Activated B cell treated with CpG ODN at 0.5 μM for 24 hours (primary cell): ENCODE measurements at regions not wholly inside any gene's neighbourhood (a gene's known extent, or its start where the extent isn't known, plus 50 kb on each side); places are given as distances from the start of the nearest gene placed in this dataset.

Experiments
- ATAC-seq: fragments of 200-7000 bp; cut with Tn5 transposase; one replicate; pipeline ENCODE4 v1.10.0; 2021; ENCODE audit warnings: low read depth, mild to moderate bottlenecking, moderate library complexity
- CTCF ChIA-PET: fragments of 350-600 bp; sonication (Branson Sonifier 250); formaldehyde crosslinking; loops from one replicate; lab custom pipeline; 2021; ENCODE audit warnings: antibody characterized with exemption; lab: Charles Lee
- POLR2A ChIA-PET: fragments of 350-600 bp; sonication (Branson Sonifier 250); formaldehyde crosslinking; loops from one replicate; lab custom pipeline; 2021; ENCODE audit warnings: antibody characterized with exemption; lab: Charles Lee
- DNase-seq: peaks from one replicate; pipeline ENCODE4 v3.0.0; 2022
- H3K27ac Mint-ChIP-seq: one replicate; pipeline ENCODE4 v1.8.0; 2020; ENCODE audit warnings: mixed read lengths
- H3K27me3 Mint-ChIP-seq: one replicate; pipeline ENCODE4 v1.8.0; 2021; ENCODE audit warnings: mixed read lengths
- H3K36me3 Mint-ChIP-seq: one replicate; pipeline ENCODE4 v1.8.0; 2021; ENCODE audit warnings: low read depth, mixed read lengths
- H3K4me1 Mint-ChIP-seq: one replicate; pipeline ENCODE4 v1.8.0; 2021; ENCODE audit warnings: mixed read lengths
- H3K4me3 Mint-ChIP-seq: one replicate; pipeline ENCODE4 v1.8.0; 2020; ENCODE audit warnings: mild to moderate bottlenecking, mixed read lengths
- H3K9me3 Mint-ChIP-seq: one replicate; pipeline ENCODE4 v1.8.0; 2020; ENCODE audit warnings: mixed read lengths
- CTCF ChIP-seq: fragments of 200-600 bp; IDR thresholded peaks from one replicate; pipeline ENCODE4 v1.8.0; 2022; ENCODE audit warnings: antibody characterized with exemption, mild to moderate bottlenecking
- intact Hi-C: fragments of 100-400 bp; cut with micrococcal nuclease; formaldehyde crosslinking; loops from one replicate; pipeline ENCODE4 v1.15.1; 2024

- no peak overlapping the region for H3K27ac Mint-ChIP-seq
- POLR2A ChIA-PET: no interaction called here
- no peak for TF ChIP-seq CTCF
- intact Hi-C loops: no loop called here
- CTCF ChIA-PET: no interaction called here
- H3K9me3 Mint-ChIP-seq: no peaks in the 10 kb centered on the region
- H3K4me1 Mint-ChIP-seq: no peaks in the 10 kb centered on the region
- H3K27me3 Mint-ChIP-seq: peaks cover 8% of the 10 kb centered on the region
- H3K36me3 Mint-ChIP-seq: no peaks in the 10 kb centered on the region
- H3K4me3 Mint-ChIP-seq: no peak overlapping the region
- DNase-seq (no peak), ATAC-seq (no peak)
These were observed 113.0 kb downstream of the KIF4B start for GRCh38 chr5:155126573-155126972.

DNA sequence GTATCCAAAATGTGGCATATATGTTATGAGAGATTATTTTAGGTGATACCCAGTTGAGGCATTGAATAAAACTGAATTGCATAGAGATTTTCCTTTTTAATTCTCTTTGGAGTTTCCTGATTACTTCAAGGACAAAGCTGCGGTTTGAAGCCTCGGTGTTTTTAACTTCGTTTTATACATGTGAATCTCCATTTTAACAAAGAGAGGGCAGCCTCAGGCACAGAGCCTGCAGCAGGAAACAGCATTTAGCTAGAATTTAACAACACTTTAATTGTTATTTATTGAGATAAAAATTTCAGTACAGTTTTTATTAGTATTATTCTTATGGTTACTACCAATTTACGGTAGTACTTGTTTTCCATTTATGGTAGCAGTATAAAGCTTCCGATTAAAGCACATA lies 114.0 kb downstream of the KIF4B start:
- TF ChIP-seq CTCF: no peak
- Mint-ChIP-seq H3K4me3 (no peak overlapping the region), H3K9me3 (no peaks in the 10 kb centered on the region), H3K4me1 (no peaks in the 10 kb centered on the region), H3K27ac (no peak overlapping the region), H3K36me3 (no peaks in the 10 kb centered on the region), H3K27me3 (peaks cover 13% of the 10 kb centered on the region)
- DNase-seq (no peak), ATAC-seq (no peak)
- intact Hi-C loops: no loop called here
- ChIA-PET CTCF (no interaction called here), POLR2A (no interaction called here)

GRCh38 chr5:155128786-155129512 lies 115.4 kb downstream of the KIF4B start:
- no peak overlapping the region for H3K27ac Mint-ChIP-seq
- H3K27me3 Mint-ChIP-seq: peaks cover 14% of the 10 kb centered on the region
- ChIA-PET POLR2A (no interaction called here), CTCF (no interaction called here)
- ATAC-seq: no peak
- intact Hi-C loops: no loop called here
- no peak for TF ChIP-seq CTCF
- H3K36me3 Mint-ChIP-seq: no peaks in the 10 kb centered on the region
- no peak overlapping the region for H3K4me3 Mint-ChIP-seq
- H3K9me3 Mint-ChIP-seq: no peaks in the 10 kb centered on the region
- no peaks in the 10 kb centered on the region for H3K4me1 Mint-ChIP-seq
- no peak for DNase-seq

GRCh38 chr5:155129513-155129880 lies 115.9 kb downstream of the KIF4B start:
- TF ChIP-seq CTCF: no peak
- CTCF ChIA-PET: no interaction called here
- no peaks in the 10 kb centered on the region for H3K9me3 Mint-ChIP-seq
- intact Hi-C loops: no loop called here
- H3K36me3 Mint-ChIP-seq: no peaks in the 10 kb centered on the region
- H3K27me3 Mint-ChIP-seq: peaks cover 14% of the 10 kb centered on the region
- POLR2A ChIA-PET: no interaction called here
- H3K4me1 Mint-ChIP-seq: no peaks in the 10 kb centered on the region
- H3K4me3 Mint-ChIP-seq: no peak overlapping the region
- no peak overlapping the region for H3K27ac Mint-ChIP-seq
- ATAC-seq: no peak
- no peak for DNase-seq

- H3K27ac Mint-ChIP-seq: no peak overlapping the region
- no peak for DNase-seq
- no peaks in the 10 kb centered on the region for H3K36me3 Mint-ChIP-seq
- intact Hi-C loops: no loop called here
- H3K9me3 Mint-ChIP-seq: no peaks in the 10 kb centered on the region
- no peaks in the 10 kb centered on the region for H3K4me1 Mint-ChIP-seq
- H3K27me3 Mint-ChIP-seq: peaks cover 14% of the 10 kb centered on the region
- ChIA-PET CTCF (no interaction called here), POLR2A (no interaction called here)
- ATAC-seq: no peak
- no peak for TF ChIP-seq CTCF
- H3K4me3 Mint-ChIP-seq: no peak overlapping the region
These were observed 120.6 kb downstream of the KIF4B start for GRCh38 chr5:155134130-155134529.
